Naive thymus-derived CD8-positive, alpha-beta T cell (primary cell): ENCODE measurements at regions not wholly inside any gene's neighbourhood (a gene's known extent, or its start where the extent isn't known, plus 50 kb on each side); places are given as distances from the start of the nearest gene placed in this dataset.
"Not testable (repeated sequence)": the region's sequence is repeated elsewhere in the genome, so short reads cannot be mapped to it uniquely, and the experiment has no call there.

Source experiments
- ATAC-seq, 2 donors: fragments of 150-1000 bp; cut with Tn5 transposase in 1 of 2; sonication (Bioruptor Pico), chemical (Tn5 transposase) in 1 of 2; 1 replicate in 1 of 2; 2 replicates in 1 of 2; pipeline ENCODE4 v1.10.0; 2021; ENCODE audit warnings: mild to moderate bottlenecking in 2 of 2, moderate library complexity in 2 of 2
- POLR2A ChIA-PET: fragments of 350-600 bp; sonication (Branson Sonifier 250); formaldehyde crosslinking; loops from one replicate; lab custom pipeline; 2021; ENCODE audit warnings: antibody characterized with exemption; lab: Charles Lee
- DNase-seq, 10 donors: peaks; one replicate each; pipeline versions ENCODE4 v3.0.0 to v3.0.0-alpha.2; 2020 to 2022
- H3K27ac Mint-ChIP-seq, 10 donors: one replicate each; pipeline ENCODE4 v1.8.0; 2020 to 2022; ENCODE audit warnings: mild to moderate bottlenecking in 10 of 10, mixed read lengths in 10 of 10, moderate library complexity in 4 of 10, inconsistent platforms in 1 of 10
- H3K27me3 Mint-ChIP-seq, 5 donors: one replicate each; pipeline ENCODE4 v1.8.0; 2021 to 2022; ENCODE audit warnings: mixed read lengths in 5 of 5
- H3K36me3 Mint-ChIP-seq, 3 donors: one replicate each; pipeline ENCODE4 v1.8.0; 2020 to 2022; ENCODE audit warnings: mixed read lengths in 3 of 3, mild to moderate bottlenecking in 2 of 3, inconsistent platforms in 1 of 3
- H3K4me1 Mint-ChIP-seq, 4 donors: one replicate each; pipeline ENCODE4 v1.8.0; 2021 to 2022; ENCODE audit warnings: mixed read lengths in 4 of 4
- H3K4me3 Mint-ChIP-seq, 10 donors: one replicate each; pipeline ENCODE4 v1.8.0; 2020 to 2022; ENCODE audit warnings: mild to moderate bottlenecking in 10 of 10, mixed read lengths in 10 of 10, moderate library complexity in 6 of 10, inconsistent platforms in 1 of 10
- H3K9me3 Mint-ChIP-seq, 9 donors: one replicate each; pipeline ENCODE4 v1.8.0; 2020 to 2022; ENCODE audit warnings: mixed read lengths in 9 of 9, mild to moderate bottlenecking in 3 of 9, inconsistent platforms in 1 of 9, moderate library complexity in 1 of 9

- Mint-ChIP-seq H3K27ac (no peak overlapping the region), H3K27me3 (peaks cover 0 to 5% (median 0%) of the 10 kb centered on the region in 5 donors), H3K9me3 (no peaks in the 10 kb centered on the region), H3K4me1 (peaks cover 0 to 3% (median under 1%) of the 10 kb centered on the region in 4 donors), H3K36me3 (no peaks in the 10 kb centered on the region), H3K4me3 (no peak overlapping the region)
- POLR2A ChIA-PET: no interaction called here
- no peak for DNase-seq
- ATAC-seq: no peak
These were observed 151.4 kb downstream of the MYCN start for GRCh38 chr2:16091576-16092282.

GRCh38 chr2:16090650-16091575, 150.6 kb downstream of the MYCN start:
- DNase-seq (no peak), ATAC-seq (no peak)
- Mint-ChIP-seq H3K27ac (peak overlapping the region in 1 of 10 donors; percentile 53), H3K36me3 (no peaks in the 10 kb centered on the region), H3K9me3 (no peaks in the 10 kb centered on the region), H3K4me3 (no peak overlapping the region), H3K4me1 (peaks cover 0 to 3% (median under 1%) of the 10 kb centered on the region in 4 donors), H3K27me3 (peaks cover 0 to 5% (median 0%) of the 10 kb centered on the region in 5 donors)
- POLR2A ChIA-PET: no interaction called here

GRCh38 chr2:16089491-16089890, 149.1 kb downstream of the MYCN start:
- H3K4me1 Mint-ChIP-seq, H3K9me3 Mint-ChIP-seq, H3K27me3 Mint-ChIP-seq, POLR2A ChIA-PET, H3K36me3 Mint-ChIP-seq, H3K4me3 Mint-ChIP-seq, H3K27ac Mint-ChIP-seq, ATAC-seq, DNase-seq: not testable (repeated sequence)

- Mint-ChIP-seq H3K4me1 (peaks cover 0 to 3% (median 0%) of the 10 kb centered on the region in 4 donors), H3K4me3 (no peak overlapping the region), H3K36me3 (no peaks in the 10 kb centered on the region), H3K9me3 (no peaks in the 10 kb centered on the region), H3K27ac (no peak overlapping the region), H3K27me3 (peaks cover 0 to 5% (median 2%) of the 10 kb centered on the region in 5 donors)
- DNase-seq: no peak
- no peak for ATAC-seq
- POLR2A ChIA-PET: no interaction called here
These were observed 148.4 kb downstream of the MYCN start for GRCh38 chr2:16088802-16089112.

- Mint-ChIP-seq H3K4me3 (no peak overlapping the region), H3K36me3 (no peaks in the 10 kb centered on the region), H3K27me3 (peaks cover 0 to 7% (median 2%) of the 10 kb centered on the region in 5 donors), H3K27ac (no peak overlapping the region), H3K4me1 (peaks cover 0 to 3% (median 0%) of the 10 kb centered on the region in 4 donors), H3K9me3 (no peaks in the 10 kb centered on the region)
- DNase-seq (no peak), ATAC-seq (no peak)
- POLR2A ChIA-PET: no interaction called here
These were observed 147.9 kb downstream of the MYCN start for GRCh38 chr2:16088035-16088801.

- H3K9me3 Mint-ChIP-seq, ATAC-seq, POLR2A ChIA-PET, DNase-seq, H3K4me1 Mint-ChIP-seq, H3K27ac Mint-ChIP-seq, H3K36me3 Mint-ChIP-seq, H3K4me3 Mint-ChIP-seq: not testable (repeated sequence)
- H3K27me3 Mint-ChIP-seq: peaks cover 0 to 15% (median 2%) of the 10 kb centered on the region in 5 donors
These were observed 145.8 kb downstream of the MYCN start for GRCh38 chr2:16086136-16086535.

GRCh38 chr2:16085073-16085472, 144.7 kb downstream of the MYCN start:
- peaks cover 0 to 2% (median 0%) of the 10 kb centered on the region in 9 donors for H3K9me3 Mint-ChIP-seq
- DNase-seq (no peak), ATAC-seq (no peak)
- POLR2A ChIA-PET: no interaction called here
- H3K27me3 Mint-ChIP-seq: peaks cover 0 to 10% (median 2%) of the 10 kb centered on the region in 5 donors
- no peak overlapping the region for H3K4me3 Mint-ChIP-seq
- no peaks in the 10 kb centered on the region for H3K36me3 Mint-ChIP-seq
- no peak overlapping the region for H3K27ac Mint-ChIP-seq
- peaks cover 0 to 3% (median 0%) of the 10 kb centered on the region in 4 donors for H3K4me1 Mint-ChIP-seq

- H3K4me3 Mint-ChIP-seq: no peak overlapping the region
- peaks cover 0 to 2% (median 0%) of the 10 kb centered on the region in 9 donors for H3K9me3 Mint-ChIP-seq
- DNase-seq (no peak), ATAC-seq (no peak)
- H3K27me3 Mint-ChIP-seq: peaks cover 0 to 10% (median 2%) of the 10 kb centered on the region in 5 donors
- POLR2A ChIA-PET: no interaction called here
- peaks cover 0 to 3% (median 0%) of the 10 kb centered on the region in 4 donors for H3K4me1 Mint-ChIP-seq
- no peak overlapping the region for H3K27ac Mint-ChIP-seq
- no peaks in the 10 kb centered on the region for H3K36me3 Mint-ChIP-seq
These were observed 143.9 kb downstream of the MYCN start for GRCh38 chr2:16084274-16084673.

GRCh38 chr2:16082276-16082675, 141.9 kb downstream of the MYCN start:
- no peak for DNase-seq
- Mint-ChIP-seq H3K27ac (no peak overlapping the region), H3K36me3 (no peaks in the 10 kb centered on the region), H3K9me3 (peaks cover 0 to 2% (median 0%) of the 10 kb centered on the region in 9 donors), H3K4me1 (no peaks in the 10 kb centered on the region), H3K27me3 (peaks cover 0 to 10% (median 2%) of the 10 kb centered on the region in 5 donors), H3K4me3 (no peak overlapping the region)
- POLR2A ChIA-PET: no interaction called here
- no peak for ATAC-seq

GRCh38 chr2:16081316-16082200, 141.2 kb downstream of the MYCN start:
- peaks cover 0 to 4% (median 0%) of the 10 kb centered on the region in 9 donors for H3K9me3 Mint-ChIP-seq
- peaks cover 0 to 10% (median 2%) of the 10 kb centered on the region in 5 donors for H3K27me3 Mint-ChIP-seq
- ATAC-seq (no peak), DNase-seq (no peak)
- no peak overlapping the region for H3K27ac Mint-ChIP-seq
- no peaks in the 10 kb centered on the region for H3K36me3 Mint-ChIP-seq
- POLR2A ChIA-PET: no interaction called here
- no peak overlapping the region for H3K4me3 Mint-ChIP-seq
- no peaks in the 10 kb centered on the region for H3K4me1 Mint-ChIP-seq

- H3K4me3 Mint-ChIP-seq: no peak overlapping the region
- peaks cover 0 to 10% (median 2%) of the 10 kb centered on the region in 5 donors for H3K27me3 Mint-ChIP-seq
These were observed 140.2 kb downstream of the MYCN start for GRCh38 chr2:16080516-16080915.

GRCh38 chr2:16080071-16080470, 139.7 kb downstream of the MYCN start:
- H3K4me1 Mint-ChIP-seq: no peaks in the 10 kb centered on the region
- H3K36me3 Mint-ChIP-seq: no peaks in the 10 kb centered on the region
- POLR2A ChIA-PET: no interaction called here

More at GRCh38 chr2:16080516-16080915, 140.2 kb downstream of the MYCN start:
- Mint-ChIP-seq H3K9me3 (peaks cover 0 to 4% (median 0%) of the 10 kb centered on the region in 9 donors), H3K27ac (no peak overlapping the region), H3K4me1 (no peaks in the 10 kb centered on the region), H3K36me3 (no peaks in the 10 kb centered on the region)
- no peak for ATAC-seq
- POLR2A ChIA-PET: no interaction called here
- no peak for DNase-seq

More at GRCh38 chr2:16080071-16080470, 139.7 kb downstream of the MYCN start:
- Mint-ChIP-seq H3K27ac (no peak overlapping the region), H3K9me3 (peaks cover 0 to 4% (median 0%) of the 10 kb centered on the region in 9 donors), H3K4me3 (no peak overlapping the region), H3K27me3 (peaks cover 0 to 10% (median 2%) of the 10 kb centered on the region in 5 donors)
- ATAC-seq (no peak), DNase-seq (no peak)
